ENCODE measurements at regions not wholly inside any gene's neighbourhood (a gene's known extent, or its start where the extent isn't known, plus 50 kb on each side); places are given as distances from the start of the nearest gene placed in this dataset.
A peak's percentile ranks its signal among the peaks of the same experiment; 100 is the strongest.

- TF ChIP-seq EWSR1 (IDR thresholded peaks at IDR 0.05; ENCODE audit: borderline replicate concordance, low read depth, partially characterized antibody) (no peak), ZNF586 (CRISPR knock-in tag; conservative IDR thresholded peaks at IDR 0.05) (no peak), SMAD4 (CRISPR knock-in tag; conservative IDR thresholded peaks at IDR 0.05) (no peak), ZBTB34 (CRISPR knock-in tag; IDR thresholded peaks at IDR 0.05) (no peak), ZNF316 (IDR thresholded peaks at IDR 0.05) (peak; percentile 74), ERF (CRISPR knock-in tag; IDR thresholded peaks at IDR 0.05) (no peak), NR4A1 (CRISPR knock-in tag; IDR thresholded peaks at IDR 0.05) (no peak), NR4A1 (tag; IDR thresholded peaks at IDR 0.05) (no peak), E2F1 (CRISPR knock-in tag; IDR thresholded peaks at IDR 0.05) (no peak), ZNF324 (CRISPR knock-in tag; IDR thresholded peaks at IDR 0.05) (no peak), PYGO2 (tag; IDR thresholded peaks at IDR 0.05) (no peak), MEIS2 (IDR thresholded peaks at IDR 0.05; ENCODE audit: partially characterized antibody) (no peak), C11orf30 (IDR thresholded peaks at IDR 0.05; ENCODE audit: low read depth) (peak; percentile 70), MAFF (IDR thresholded peaks at IDR 0.05; ENCODE audit: low read length) (peak; percentile 54; the same call in 1 of the 2 replicates), SIRT6 (IDR thresholded peaks at IDR 0.05; ENCODE audit: low read depth, low read length) (no peak), ARID1B (IDR thresholded peaks at IDR 0.05) (no peak)
These were observed 114.4 kb downstream of the NR2F2 start (continued) for GRCh38 chr15:96444865-96445264.

Data from K562 (cell line).